Chondrocyte (in vitro differentiated cells): ENCODE measurements at regions not wholly inside any gene's neighbourhood (a gene's known extent, or its start where the extent isn't known, plus 50 kb on each side); places are given as distances from the start of the nearest gene placed in this dataset.
"Not testable (repeated sequence)": the region's sequence is repeated elsewhere in the genome, so short reads cannot be mapped to it uniquely, and the experiment has no call there.

Experiments
- DNase-seq: peaks from one replicate; pipeline ENCODE4 v3.0.0; 2021; ENCODE audit warnings: mixed read lengths, low spot score
- H3K27ac Mint-ChIP-seq: one replicate; pipeline ENCODE4 v1.8.0; 2021; ENCODE audit warnings: mild to moderate bottlenecking, moderate library complexity, mixed read lengths; ENCODE audit not compliant: unreplicated experiment
- H3K27me3 Mint-ChIP-seq: 2 replicates; pipeline ENCODE4 v1.8.0; 2021; ENCODE audit warnings: low read depth, mixed read lengths
- H3K36me3 Mint-ChIP-seq: 2 replicates; pipeline ENCODE4 v1.8.0; 2021; ENCODE audit warnings: low read depth, mixed read lengths
- H3K4me1 Mint-ChIP-seq: 2 replicates; pipeline ENCODE4 v1.8.0; 2021; ENCODE audit warnings: low read depth, mild to moderate bottlenecking, mixed read lengths
- H3K4me3 Mint-ChIP-seq: one replicate; pipeline ENCODE4 v1.8.0; 2021; ENCODE audit warnings: mild to moderate bottlenecking, moderate library complexity, mixed read lengths; ENCODE audit not compliant: unreplicated experiment
- H3K9me3 Mint-ChIP-seq: 2 replicates; pipeline ENCODE4 v1.8.0; 2021; ENCODE audit warnings: low read depth, mixed read lengths
- TF ChIP-seq, protein P1 (sequence below): fragments of 200-600 bp; sonication (generic); IDR thresholded peaks from 2 replicates; pipeline ENCODE4 v1.5.0; 2021; ENCODE audit warnings: antibody characterized with exemption, mild to moderate bottlenecking, moderate library complexity

DNA sequence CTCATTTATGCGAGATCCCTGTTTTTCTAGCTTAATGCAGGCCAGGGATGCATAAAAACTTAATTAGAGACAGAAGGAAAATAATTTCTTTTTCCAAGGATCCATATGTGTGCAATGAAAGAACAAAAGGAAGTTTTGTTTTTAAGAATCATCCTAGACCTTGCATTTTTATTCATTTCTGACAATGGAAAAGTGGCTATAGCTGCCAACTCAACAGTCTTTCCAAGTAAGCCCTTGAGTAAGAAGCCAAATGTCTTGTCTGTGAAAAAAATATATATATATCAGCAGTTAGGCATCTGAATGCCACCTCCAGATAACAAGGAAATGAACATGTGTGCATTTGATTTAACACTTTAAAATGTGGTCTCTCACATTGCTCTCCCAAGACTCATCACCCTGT is 1397.6 kb downstream of the GATA3 start:
- TF ChIP-seq, protein P1, sequence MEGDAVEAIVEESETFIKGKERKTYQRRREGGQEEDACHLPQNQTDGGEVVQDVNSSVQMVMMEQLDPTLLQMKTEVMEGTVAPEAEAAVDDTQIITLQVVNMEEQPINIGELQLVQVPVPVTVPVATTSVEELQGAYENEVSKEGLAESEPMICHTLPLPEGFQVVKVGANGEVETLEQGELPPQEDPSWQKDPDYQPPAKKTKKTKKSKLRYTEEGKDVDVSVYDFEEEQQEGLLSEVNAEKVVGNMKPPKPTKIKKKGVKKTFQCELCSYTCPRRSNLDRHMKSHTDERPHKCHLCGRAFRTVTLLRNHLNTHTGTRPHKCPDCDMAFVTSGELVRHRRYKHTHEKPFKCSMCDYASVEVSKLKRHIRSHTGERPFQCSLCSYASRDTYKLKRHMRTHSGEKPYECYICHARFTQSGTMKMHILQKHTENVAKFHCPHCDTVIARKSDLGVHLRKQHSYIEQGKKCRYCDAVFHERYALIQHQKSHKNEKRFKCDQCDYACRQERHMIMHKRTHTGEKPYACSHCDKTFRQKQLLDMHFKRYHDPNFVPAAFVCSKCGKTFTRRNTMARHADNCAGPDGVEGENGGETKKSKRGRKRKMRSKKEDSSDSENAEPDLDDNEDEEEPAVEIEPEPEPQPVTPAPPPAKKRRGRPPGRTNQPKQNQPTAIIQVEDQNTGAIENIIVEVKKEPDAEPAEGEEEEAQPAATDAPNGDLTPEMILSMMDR = no peak
- H3K27me3 Mint-ChIP-seq = peaks cover 2% of the 10 kb centered on the region
- no peaks in the 10 kb centered on the region for H3K4me1 Mint-ChIP-seq
- DNase-seq = no peak
- H3K4me3 Mint-ChIP-seq = no peak overlapping the region
- H3K27ac Mint-ChIP-seq = no peak overlapping the region
- H3K9me3 Mint-ChIP-seq = peaks cover 7% of the 10 kb centered on the region
- H3K36me3 Mint-ChIP-seq = no peaks in the 10 kb centered on the region

DNA sequence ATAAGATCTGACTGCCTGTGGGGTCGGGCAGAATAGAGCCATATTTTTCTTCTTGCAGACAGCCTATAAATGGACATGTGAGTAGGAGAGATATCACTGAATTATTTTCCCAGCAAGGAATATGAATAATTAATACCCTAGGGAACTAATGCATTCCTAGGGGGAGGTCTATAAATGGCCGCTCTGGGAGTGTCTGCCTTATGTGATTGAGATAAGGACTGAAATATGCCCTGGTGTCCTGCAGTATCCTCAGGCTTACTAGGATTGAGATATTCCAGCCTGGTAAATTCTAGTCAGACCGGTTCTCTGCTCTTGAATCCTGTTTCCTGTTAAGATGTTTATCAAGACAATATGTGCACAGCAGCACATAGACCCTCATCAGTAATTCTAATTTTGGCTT is 1399.4 kb downstream of the GATA3 start:
- H3K4me1 Mint-ChIP-seq, DNase-seq, H3K36me3 Mint-ChIP-seq, H3K27ac Mint-ChIP-seq, H3K9me3 Mint-ChIP-seq, H3K27me3 Mint-ChIP-seq, H3K4me3 Mint-ChIP-seq: not testable (repeated sequence)

DNA sequence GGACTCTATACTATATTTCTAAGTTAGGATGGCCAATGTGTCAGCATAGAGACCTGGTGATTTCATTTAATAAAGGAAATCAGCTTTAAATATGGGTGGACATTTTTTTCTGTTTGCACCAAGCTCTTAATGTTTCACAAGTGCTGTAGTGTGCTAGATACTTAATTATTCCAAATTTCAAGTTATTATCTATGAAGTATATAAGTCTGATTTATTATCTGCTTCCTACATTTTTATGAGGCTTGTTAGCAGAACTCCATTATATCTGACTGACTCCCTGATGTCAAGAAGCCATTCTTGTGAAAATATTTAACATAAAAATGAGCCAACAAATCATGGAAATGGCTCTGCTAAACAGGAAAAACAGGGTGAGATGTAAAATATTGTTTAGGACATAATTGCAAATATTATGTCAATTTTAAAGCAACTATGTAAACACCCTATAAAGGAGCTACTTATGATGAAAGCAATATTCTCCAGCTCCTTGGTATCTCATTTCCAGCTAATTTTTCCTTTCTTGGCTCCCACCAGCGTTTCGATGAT is 1415.2 kb downstream of the GATA3 start:
- no peak for DNase-seq
- Mint-ChIP-seq H3K27ac (no peak overlapping the region), H3K4me1 (no peaks in the 10 kb centered on the region), H3K27me3 (no peaks in the 10 kb centered on the region), H3K9me3 (no peaks in the 10 kb centered on the region), H3K36me3 (no peaks in the 10 kb centered on the region), H3K4me3 (no peak overlapping the region)
- TF ChIP-seq, protein P1 = no peak

DNA sequence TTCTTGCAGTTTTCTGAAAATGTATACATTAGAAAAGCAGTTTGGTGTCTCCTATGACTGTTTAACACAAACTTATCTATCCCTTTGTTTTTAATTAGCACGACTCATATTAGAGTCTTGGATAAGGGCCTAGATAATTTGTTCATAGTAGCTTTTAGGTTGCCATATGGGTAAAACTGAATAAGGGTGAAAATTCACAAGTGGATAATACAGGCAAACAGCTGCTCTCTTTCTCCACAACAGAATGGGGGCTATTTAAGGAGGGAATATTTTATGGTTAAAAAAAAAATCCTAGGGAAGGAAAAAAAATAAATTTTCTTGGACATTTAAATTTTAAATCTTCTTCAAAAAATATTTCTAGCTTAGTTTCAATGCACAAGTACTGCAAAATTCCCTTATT is 1416.1 kb downstream of the GATA3 start:
- no peaks in the 10 kb centered on the region for H3K4me1 Mint-ChIP-seq

DNA sequence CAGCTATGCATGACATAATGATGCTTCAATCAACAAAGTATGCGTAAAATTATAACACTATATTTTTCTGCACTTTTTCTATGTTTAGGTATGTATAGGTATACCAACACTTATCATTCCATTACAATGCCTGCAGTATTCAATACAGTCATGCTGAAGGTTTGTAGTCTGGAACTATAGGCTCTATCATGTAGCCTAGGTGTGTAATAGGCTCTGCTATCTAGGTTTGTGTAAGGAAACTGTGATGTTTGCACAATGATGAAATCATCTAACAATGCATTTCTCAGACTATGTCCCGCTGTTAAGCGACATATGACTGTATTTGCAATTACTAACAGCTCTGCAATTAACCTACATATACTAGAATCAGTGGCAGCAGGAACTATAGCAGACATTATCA is 1447.5 kb downstream of the GATA3 start:
- H3K9me3 Mint-ChIP-seq = peaks cover 3% of the 10 kb centered on the region
- H3K4me3 Mint-ChIP-seq = no peak overlapping the region
- TF ChIP-seq, protein P1 = no peak
- no peak for DNase-seq
- H3K4me1 Mint-ChIP-seq = no peaks in the 10 kb centered on the region
- H3K27ac Mint-ChIP-seq = no peak overlapping the region
- peaks cover 2% of the 10 kb centered on the region for H3K27me3 Mint-ChIP-seq
- H3K36me3 Mint-ChIP-seq = no peaks in the 10 kb centered on the region

More for the DNA sequence above, 1416.1 kb downstream of the GATA3 start:
- H3K9me3 Mint-ChIP-seq = no peaks in the 10 kb centered on the region
- no peaks in the 10 kb centered on the region for H3K27me3 Mint-ChIP-seq
- no peak overlapping the region for H3K27ac Mint-ChIP-seq
- DNase-seq = no peak
- no peak overlapping the region for H3K4me3 Mint-ChIP-seq
- TF ChIP-seq, protein P1 = no peak
- no peaks in the 10 kb centered on the region for H3K36me3 Mint-ChIP-seq

DNA sequence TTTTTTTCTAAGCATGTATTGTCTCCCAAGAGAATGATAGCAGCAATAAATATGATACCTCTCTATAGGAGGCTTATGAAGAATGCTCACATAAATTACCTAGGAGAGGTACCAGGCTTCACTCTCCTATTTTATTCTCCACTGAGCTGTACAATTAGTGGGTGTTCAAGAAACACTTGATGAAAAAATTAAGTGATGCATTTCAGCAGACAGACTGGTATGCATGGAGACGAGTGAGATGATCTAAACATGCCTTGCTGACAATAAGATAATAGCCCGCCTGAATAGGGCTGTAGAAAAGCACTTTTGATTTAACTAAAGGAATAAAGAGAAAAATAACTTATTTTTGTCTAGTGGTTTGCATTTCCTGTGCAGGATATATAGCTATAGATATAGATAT is 1449.7 kb downstream of the GATA3 start:
- no peak for DNase-seq
- TF ChIP-seq, protein P1 = no peak
- Mint-ChIP-seq H3K9me3 (peaks cover 5% of the 10 kb centered on the region), H3K4me3 (no peak overlapping the region), H3K27ac (no peak overlapping the region), H3K27me3 (peaks cover 2% of the 10 kb centered on the region), H3K36me3 (no peaks in the 10 kb centered on the region), H3K4me1 (no peaks in the 10 kb centered on the region)
